ENCODE measurements at regions not wholly inside any gene's neighbourhood (a gene's known extent, or its start where the extent isn't known, plus 50 kb on each side); places are given as distances from the start of the nearest gene placed in this dataset.

GRCh38 chr3:115537669-115538068, 85.6 kb upstream of the GAP43 start:
- DNase-seq, result no peak

GRCh38 chr3:115547207-115547606, 76.1 kb upstream of the GAP43 start:
- no peak for DNase-seq

GRCh38 chr3:115548611-115549010, 74.7 kb upstream of the GAP43 start:
- no peak for DNase-seq

- no peak for DNase-seq
These were observed 74.2 kb upstream of the GAP43 start for GRCh38 chr3:115549071-115549470.

GRCh38 chr3:115550285-115550761, 73.0 kb upstream of the GAP43 start:
- no peak for DNase-seq

- peak; percentile 4 for DNase-seq
These were observed 72.3 kb upstream of the GAP43 start for GRCh38 chr3:115551016-115551415.

- no peak for DNase-seq
These were observed 71.3 kb upstream of the GAP43 start for GRCh38 chr3:115552007-115552406.

GRCh38 chr3:115553796-115554486, 69.4 kb upstream of the GAP43 start:
- DNase-seq, result no peak

- DNase-seq, result no peak
These were observed 68.9 kb upstream of the GAP43 start for GRCh38 chr3:115554487-115554807.

- DNase-seq, result no peak
These were observed 60.6 kb upstream of the GAP43 start for GRCh38 chr3:115562636-115563267.

- DNase-seq, result no peak
These were observed 59.3 kb upstream of the GAP43 start for GRCh38 chr3:115563984-115564383.

- no peak for DNase-seq
These were observed 51.9 kb upstream of the GAP43 start for GRCh38 chr3:115571413-115571812.

Data from retina (tissue), 1 donor.